ENCODE measurements at regions not wholly inside any gene's neighbourhood (a gene's known extent, or its start where the extent isn't known, plus 50 kb on each side); places are given as distances from the start of the nearest gene placed in this dataset.

GRCh38 chr4:57971261-57971660 is 861.1 kb upstream of the IGFBP7 start:
- TF ChIP-seq EZH2phosphoT487 (IDR thresholded peaks at IDR 0.05; ENCODE audit: borderline replicate concordance, low read length) = no peak
- no peak for TF ChIP-seq CTCF (IDR thresholded peaks at IDR 0.05; ENCODE audit: low read depth, low read length, poor library complexity, severe bottlenecking)

All from DOHH2 (cell line).